ENCODE measurements at regions not wholly inside any gene's neighbourhood (a gene's known extent, or its start where the extent isn't known, plus 50 kb on each side); places are given as distances from the start of the nearest gene placed in this dataset.
A peak's percentile ranks its signal among the peaks of the same experiment; 100 is the strongest.

DNA sequence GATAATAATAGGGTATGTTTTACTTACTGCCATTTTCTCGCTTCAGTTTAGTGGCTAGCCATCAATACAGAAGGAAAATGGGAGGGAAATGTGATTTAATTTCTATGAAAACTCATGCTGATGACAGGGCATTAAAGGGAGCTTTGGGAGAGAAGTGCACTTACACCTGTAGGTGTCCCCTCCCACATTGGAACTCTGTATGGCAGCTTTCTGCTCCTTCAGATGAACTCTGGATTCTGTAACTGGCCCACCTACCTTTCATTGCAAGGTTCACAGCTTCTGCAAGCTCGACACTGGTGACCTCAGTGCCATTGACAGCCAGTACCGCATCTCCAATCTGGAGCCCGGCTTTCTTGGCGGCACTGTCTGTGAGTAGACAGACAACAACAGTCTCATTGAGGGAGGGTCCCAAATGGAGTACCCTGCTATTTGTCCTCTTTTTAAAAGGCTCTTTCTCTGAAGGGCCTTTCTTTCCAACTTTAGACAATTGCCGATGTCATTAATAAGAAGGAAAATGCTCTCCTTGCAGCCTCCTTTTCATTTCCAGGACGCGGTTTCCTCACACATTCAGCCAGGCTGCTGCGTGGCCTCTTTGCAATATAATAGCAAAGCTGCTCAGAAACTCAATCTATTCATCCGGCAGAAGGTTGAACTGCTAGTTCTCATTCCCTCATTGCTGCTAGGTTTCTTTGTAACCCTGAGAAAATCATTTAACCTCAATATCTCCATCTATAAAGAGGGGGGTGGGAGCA is 63.6 kb downstream of the NUDT12 start:
- in situ Hi-C loops (cut with HindIII; ENCODE audit: low pct_ligation_motif_present, low pct_unique_long_range_greater_than_20kb, low sequenced_read_pairs): no loop called here
- DNase-seq: no peak

DNA sequence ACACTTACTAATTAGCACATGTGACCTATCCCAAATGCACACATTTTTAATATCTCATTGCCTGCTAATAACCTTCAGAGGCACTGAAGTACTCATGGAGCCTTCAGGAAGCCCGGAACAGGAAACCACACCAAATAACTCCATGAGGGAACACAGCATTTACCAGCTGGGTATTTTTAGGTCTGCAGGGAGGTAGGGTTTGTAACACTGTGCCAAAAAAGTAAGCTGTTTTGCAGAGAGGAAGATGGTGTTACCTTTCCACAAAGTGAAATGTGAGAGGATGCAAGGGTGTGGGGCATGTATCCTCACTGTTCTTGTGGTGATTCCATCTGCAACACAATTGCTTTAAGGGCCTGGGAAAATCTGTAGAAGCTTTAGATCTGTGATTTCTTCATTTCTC is 64.4 kb downstream of the NUDT12 start:
- in situ Hi-C loops (cut with HindIII; ENCODE audit: low pct_ligation_motif_present, low pct_unique_long_range_greater_than_20kb, low sequenced_read_pairs): no loop called here
- no peak for DNase-seq

- no peak for DNase-seq
- in situ Hi-C loops (cut with HindIII; ENCODE audit: low pct_ligation_motif_present, low pct_unique_long_range_greater_than_20kb, low sequenced_read_pairs): no loop called here
These were observed 64.8 kb downstream of the NUDT12 start for GRCh38 chr5:103497781-103498180.

GRCh38 chr5:103490030-103490739 is 72.4 kb downstream of the NUDT12 start:
- DNase-seq: no peak
- in situ Hi-C loops (cut with HindIII; ENCODE audit: low pct_ligation_motif_present, low pct_unique_long_range_greater_than_20kb, low sequenced_read_pairs): no loop called here

- in situ Hi-C loops (cut with HindIII; ENCODE audit: low pct_ligation_motif_present, low pct_unique_long_range_greater_than_20kb, low sequenced_read_pairs): no loop called here
- DNase-seq: no peak
These were observed 73.3 kb downstream of the NUDT12 start for GRCh38 chr5:103489307-103489706.

DNA sequence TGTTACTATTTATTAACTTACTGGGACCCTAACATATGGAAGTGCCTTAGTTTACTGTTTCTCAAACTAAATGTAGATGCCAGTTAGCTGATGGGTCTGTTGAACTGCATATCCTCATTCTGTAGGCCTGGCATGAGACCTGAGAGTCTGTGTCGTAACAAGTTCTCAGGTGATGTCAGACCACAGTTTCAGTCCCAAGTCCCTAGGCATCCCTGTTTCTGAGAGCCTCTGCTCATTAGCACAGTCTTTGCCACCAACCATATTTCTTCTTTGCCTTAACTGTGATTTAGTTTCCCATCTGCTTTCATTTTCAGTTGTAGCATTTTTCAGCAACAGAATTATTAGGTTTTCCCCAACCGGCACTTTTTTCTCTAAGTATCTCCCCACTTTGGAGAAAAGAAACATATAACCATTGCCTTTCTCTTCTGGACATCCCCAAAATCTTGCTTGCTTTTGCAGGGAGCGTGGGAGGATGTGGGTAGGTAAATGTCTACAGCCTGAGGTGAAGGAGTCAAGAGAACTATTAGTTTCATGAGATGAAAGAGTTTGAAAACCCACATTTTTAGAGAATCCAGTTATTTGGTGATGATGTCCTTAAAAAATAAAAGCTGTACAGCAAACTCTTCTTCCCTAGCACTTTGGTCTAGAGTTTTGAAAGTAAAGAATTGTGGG is 74.6 kb downstream of the NUDT12 start:
- DNase-seq: no peak
- in situ Hi-C loops (cut with HindIII; ENCODE audit: low pct_ligation_motif_present, low pct_unique_long_range_greater_than_20kb, low sequenced_read_pairs): no loop called here

DNA sequence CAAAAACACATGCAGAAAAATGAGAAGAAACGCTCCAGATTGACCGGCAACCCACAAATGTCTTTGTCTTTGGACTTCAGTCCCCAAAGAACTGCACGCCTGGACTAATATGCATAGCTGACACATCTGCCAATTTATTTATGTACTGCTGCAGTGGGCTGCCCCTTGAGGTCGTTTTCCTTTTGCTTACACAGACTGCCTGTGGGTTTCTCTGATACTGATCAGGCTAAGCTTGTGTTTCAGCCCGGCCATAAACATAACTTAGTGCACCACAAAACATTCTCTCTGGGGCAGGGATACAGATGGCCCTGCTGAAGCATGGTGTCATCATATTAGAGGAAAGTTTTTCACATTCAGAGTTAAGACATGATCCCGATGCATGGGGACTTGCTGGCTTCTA is 75.4 kb downstream of the NUDT12 start:
- in situ Hi-C loops (cut with HindIII; ENCODE audit: low pct_ligation_motif_present, low pct_unique_long_range_greater_than_20kb, low sequenced_read_pairs): no loop called here
- no peak for DNase-seq

- no peak for DNase-seq
- in situ Hi-C loops (cut with HindIII; ENCODE audit: low pct_ligation_motif_present, low pct_unique_long_range_greater_than_20kb, low sequenced_read_pairs): no loop called here
These were observed 75.8 kb downstream of the NUDT12 start for GRCh38 chr5:103486739-103487138.

- in situ Hi-C loops (cut with HindIII; ENCODE audit: low pct_ligation_motif_present, low pct_unique_long_range_greater_than_20kb, low sequenced_read_pairs): no loop called here
- no peak for DNase-seq
These were observed 82.3 kb downstream of the NUDT12 start for GRCh38 chr5:103480246-103480645.

DNA sequence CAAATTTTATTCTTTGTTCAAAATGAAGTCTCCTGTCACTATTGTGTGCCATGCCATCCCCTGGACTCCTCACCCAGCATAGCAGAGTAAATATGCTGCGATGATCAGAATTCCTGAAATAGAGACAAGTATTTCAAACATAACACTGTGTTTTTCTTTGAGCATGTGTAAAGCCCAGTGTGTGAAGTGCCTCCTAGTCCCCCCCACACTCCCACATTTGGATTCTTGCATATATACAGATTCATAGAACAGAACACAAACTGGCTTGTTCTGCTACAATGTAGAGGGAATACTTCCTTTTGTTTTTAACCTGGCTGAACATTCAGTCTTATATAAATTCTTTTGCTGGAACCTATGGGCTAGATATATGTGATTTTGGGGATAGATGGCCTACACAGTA is 84.9 kb downstream of the NUDT12 start:
- no peak for DNase-seq
- in situ Hi-C loops (cut with HindIII; ENCODE audit: low pct_ligation_motif_present, low pct_unique_long_range_greater_than_20kb, low sequenced_read_pairs): no loop called here

- DNase-seq: no peak
- in situ Hi-C loops (cut with HindIII; ENCODE audit: low pct_ligation_motif_present, low pct_unique_long_range_greater_than_20kb, low sequenced_read_pairs): no loop called here
These were observed 85.8 kb downstream of the NUDT12 start for GRCh38 chr5:103476811-103477210.

DNA sequence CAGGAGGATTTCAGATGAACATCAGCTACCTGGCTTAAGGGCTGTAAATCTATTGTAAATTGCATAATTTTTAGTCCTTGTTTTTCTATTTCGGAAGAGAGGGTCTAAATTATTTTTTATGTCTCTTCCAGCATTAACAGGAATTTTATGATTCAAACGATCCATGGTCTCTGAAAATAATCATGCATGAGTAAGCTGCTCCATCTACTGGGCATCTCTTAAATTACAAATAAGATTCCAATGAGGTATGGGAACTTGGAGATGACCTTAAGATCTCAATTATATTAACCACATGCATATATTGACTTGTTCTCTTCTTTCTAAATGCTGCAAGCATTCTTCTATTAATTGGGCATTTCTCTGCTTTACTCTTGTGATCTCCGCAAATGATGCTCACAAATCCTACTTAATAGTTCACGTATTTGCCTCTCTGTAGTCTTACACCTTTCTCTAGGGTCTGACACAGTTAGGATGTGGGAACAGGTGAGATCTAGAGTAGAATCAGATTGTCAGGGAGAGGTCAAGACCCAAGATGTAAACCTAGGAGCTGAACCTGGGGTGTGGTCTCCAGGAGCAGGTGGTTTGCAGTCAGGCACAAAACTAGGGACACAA is 86.9 kb downstream of the NUDT12 start:
- peak; percentile 53 for DNase-seq
- in situ Hi-C loops (cut with HindIII; ENCODE audit: low pct_ligation_motif_present, low pct_unique_long_range_greater_than_20kb, low sequenced_read_pairs): no loop called here

DNA sequence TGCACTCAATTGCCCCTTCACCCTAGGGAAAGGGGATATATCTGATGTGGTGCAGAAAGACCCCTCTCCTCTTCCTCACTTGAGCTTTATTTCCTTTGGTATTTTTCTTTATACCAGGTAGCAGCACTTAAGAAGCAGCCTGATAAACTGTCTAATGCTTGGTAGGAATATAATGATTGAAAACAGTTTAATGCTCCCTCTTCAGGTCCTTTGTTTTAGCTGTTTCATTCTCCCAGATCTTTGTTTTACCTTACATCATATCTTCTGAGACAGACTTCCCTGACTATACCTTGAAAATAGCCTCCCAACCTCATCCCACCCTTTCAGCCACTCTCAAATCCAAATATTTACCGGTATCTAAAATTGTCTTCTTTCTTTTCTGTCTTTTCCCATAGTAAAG is 87.9 kb downstream of the NUDT12 start:
- in situ Hi-C loops (cut with HindIII; ENCODE audit: low pct_ligation_motif_present, low pct_unique_long_range_greater_than_20kb, low sequenced_read_pairs): no loop called here
- peak; percentile 12 for DNase-seq

DNA sequence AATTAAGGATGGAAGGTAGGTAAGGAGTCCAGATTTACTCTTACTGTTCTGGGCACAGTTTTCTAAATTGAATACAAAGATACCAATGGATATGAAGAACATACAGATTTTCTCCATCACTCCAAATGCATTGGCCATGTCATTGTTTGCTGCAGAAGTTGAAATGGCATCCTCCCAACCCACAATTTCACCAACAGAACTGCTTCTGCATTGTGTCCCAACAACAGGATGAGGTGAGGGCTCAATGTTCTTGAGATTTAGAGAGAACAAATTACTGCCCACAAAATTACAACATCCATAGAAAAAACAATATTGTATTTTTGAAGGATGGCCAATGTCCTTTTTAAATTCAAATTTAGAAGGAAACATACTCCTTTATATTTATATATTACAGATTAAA is 88.9 kb downstream of the NUDT12 start:
- no peak for DNase-seq
- in situ Hi-C loops (cut with HindIII; ENCODE audit: low pct_ligation_motif_present, low pct_unique_long_range_greater_than_20kb, low sequenced_read_pairs): no loop called here

GRCh38 chr5:103472830-103473229 is 89.8 kb downstream of the NUDT12 start:
- DNase-seq: no peak
- in situ Hi-C loops (cut with HindIII; ENCODE audit: low pct_ligation_motif_present, low pct_unique_long_range_greater_than_20kb, low sequenced_read_pairs): no loop called here

GRCh38 chr5:103472265-103472664 is 90.3 kb downstream of the NUDT12 start:
- in situ Hi-C loops (cut with HindIII; ENCODE audit: low pct_ligation_motif_present, low pct_unique_long_range_greater_than_20kb, low sequenced_read_pairs): no loop called here

GRCh38 chr5:103469288-103470040 is 93.1 kb downstream of the NUDT12 start:
- DNase-seq: no peak
- in situ Hi-C loops (cut with HindIII; ENCODE audit: low pct_ligation_motif_present, low pct_unique_long_range_greater_than_20kb, low sequenced_read_pairs): no loop called here

More at GRCh38 chr5:103472265-103472664, 90.3 kb downstream of the NUDT12 start:
- no peak for DNase-seq

- DNase-seq: no peak
- in situ Hi-C loops (cut with HindIII; ENCODE audit: low pct_ligation_motif_present, low pct_unique_long_range_greater_than_20kb, low sequenced_read_pairs): no loop called here
These were observed 94.8 kb downstream of the NUDT12 start for GRCh38 chr5:103467831-103468230.

DNA sequence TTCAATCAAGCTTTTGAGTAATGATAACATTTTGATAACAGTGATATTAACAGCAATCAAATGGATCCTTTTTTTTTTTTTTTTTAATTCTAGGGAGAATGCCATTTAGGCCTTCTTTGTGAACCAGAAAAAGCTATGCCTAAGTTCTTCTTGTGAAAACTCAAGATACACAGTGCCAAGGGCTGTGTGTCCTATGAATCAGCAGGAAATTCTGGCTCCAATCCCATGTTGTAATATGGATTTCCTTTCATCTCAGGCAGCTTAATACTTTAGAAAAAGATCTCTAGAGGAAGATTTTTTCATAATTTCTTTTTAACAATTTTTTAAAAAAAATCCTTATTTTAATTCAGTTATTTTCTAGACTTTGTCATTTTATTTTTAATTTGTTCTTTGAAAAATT is 96.1 kb downstream of the NUDT12 start:
- in situ Hi-C loops (cut with HindIII; ENCODE audit: low pct_ligation_motif_present, low pct_unique_long_range_greater_than_20kb, low sequenced_read_pairs): no loop called here
- DNase-seq: no peak

Data from ACHN (cell line).